Brain microvascular endothelial cell (primary cell): ENCODE measurements at regions not wholly inside any gene's neighbourhood (a gene's known extent, or its start where the extent isn't known, plus 50 kb on each side); places are given as distances from the start of the nearest gene placed in this dataset.
A peak's percentile ranks its signal among the peaks of the same experiment; 100 is the strongest.

Experiments
- DNase-seq: peaks from one replicate; pipeline ENCODE4 v3.0.0-alpha.2; 2020
- H3K27ac ChIP-seq: fragments of 250-450 bp; sonication (Bioruptor Pico); 2 replicates; pipeline ENCODE4 v1.5.1; 2020; ENCODE audit warnings: mild to moderate bottlenecking, moderate library complexity
- H3K27me3 ChIP-seq: fragments of 250-450 bp; sonication (Bioruptor Pico); replicated peaks from 2 replicates; pipeline ENCODE4 v1.5.1; 2020; ENCODE audit warnings: mild to moderate bottlenecking
- H3K36me3 ChIP-seq: fragments of 250-450 bp; sonication (Bioruptor Pico); replicated peaks from 2 replicates; pipeline ENCODE4 v1.5.1; 2020; ENCODE audit warnings: mild to moderate bottlenecking
- H3K4me3 ChIP-seq: 2 replicates; pipeline ENCODE4 v1.5.1; 2011; ENCODE audit warnings: low read depth, mild to moderate bottlenecking, control low read depth, low read length, moderate library complexity
- CTCF ChIP-seq: IDR thresholded peaks from 2 replicates; pipeline ENCODE4 v1.5.1; 2011; ENCODE audit warnings: low read depth, mild to moderate bottlenecking, moderate library complexity, low read length, control low read depth, inconsistent platforms; ENCODE audit errors: missing control alignments
- in situ Hi-C: cut with HindIII; loops from 2 replicates; pipeline ENCODE4 v1.10.0; 2017; ENCODE audit warnings: low sequenced_read_pairs, low pct_ligation_motif_present

GRCh38 chr7:19213746-19214145, 68.5 kb upstream of the FERD3L start:
- Histone ChIP-seq H3K4me3 (no peak overlapping the region), H3K27ac (no peak overlapping the region), H3K27me3 (no peaks in the 10 kb centered on the region), H3K36me3 (no peaks in the 10 kb centered on the region)
- in situ Hi-C loops, result no loop called here
- no peak for TF ChIP-seq CTCF
- DNase-seq, result no peak

DNA sequence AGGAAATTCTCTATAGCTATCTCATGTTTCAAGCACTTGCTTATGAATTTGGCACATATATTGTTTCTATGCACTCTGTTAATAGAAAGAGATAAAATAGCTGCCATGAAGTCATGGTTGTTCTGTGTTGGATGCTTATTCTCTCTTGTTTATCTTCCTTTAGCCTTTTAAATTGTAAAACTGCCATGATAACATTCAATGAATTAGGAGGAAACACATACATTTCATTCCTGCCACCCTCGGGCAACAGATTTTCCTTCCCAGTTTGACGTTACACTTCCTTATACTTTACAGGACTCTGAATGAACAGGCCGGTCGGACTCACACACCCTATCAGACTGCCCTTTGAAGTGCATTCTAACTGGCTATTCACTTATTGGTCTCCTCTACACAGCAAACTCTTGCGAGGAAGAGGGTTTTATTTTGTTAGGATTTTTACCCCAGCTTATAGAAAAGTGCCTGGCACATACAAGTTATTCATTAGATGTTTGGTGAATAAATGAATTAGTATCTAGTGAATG, 65.7 kb upstream of the FERD3L start:
- no peak for TF ChIP-seq CTCF
- in situ Hi-C loops, result no loop called here
- H3K27ac ChIP-seq, result no peak overlapping the region
- no peak overlapping the region for H3K4me3 ChIP-seq
- no peaks in the 10 kb centered on the region for H3K36me3 ChIP-seq
- DNase-seq, result no peak
- no peaks in the 10 kb centered on the region for H3K27me3 ChIP-seq

GRCh38 chr7:19209166-19209696, 64.0 kb upstream of the FERD3L start:
- in situ Hi-C loops, result no loop called here
- no peak overlapping the region for H3K4me3 ChIP-seq
- no peak overlapping the region for H3K27ac ChIP-seq
- TF ChIP-seq CTCF, result no peak
- no peak for DNase-seq
- no peaks in the 10 kb centered on the region for H3K36me3 ChIP-seq
- no peaks in the 10 kb centered on the region for H3K27me3 ChIP-seq

GRCh38 chr7:19206721-19207120, 61.5 kb upstream of the FERD3L start:
- in situ Hi-C loops, result no loop called here
- Histone ChIP-seq H3K27me3 (no peaks in the 10 kb centered on the region), H3K36me3 (no peaks in the 10 kb centered on the region), H3K4me3 (no peak overlapping the region), H3K27ac (no peak overlapping the region)
- no peak for DNase-seq
- no peak for TF ChIP-seq CTCF

- peak; percentile 11 for DNase-seq
- in situ Hi-C loops, result no loop called here
Measured at GRCh38 chr7:19203686-19204085, 58.5 kb upstream of the FERD3L start.

More at GRCh38 chr7:19203686-19204085, 58.5 kb upstream of the FERD3L start:
- TF ChIP-seq CTCF, result no peak
- no peak overlapping the region for H3K4me3 ChIP-seq
- no peaks in the 10 kb centered on the region for H3K36me3 ChIP-seq
- no peak overlapping the region for H3K27ac ChIP-seq
- H3K27me3 ChIP-seq, result no peaks in the 10 kb centered on the region
